CD4-positive, alpha-beta T cell (primary cell): ENCODE measurements at regions not wholly inside any gene's neighbourhood (a gene's known extent, or its start where the extent isn't known, plus 50 kb on each side); places are given as distances from the start of the nearest gene placed in this dataset.

ENCODE experiments used
- ATAC-seq: fragments of 200-7000 bp; cut with Tn5 transposase; one replicate; pipeline ENCODE4 v1.10.0; 2022; ENCODE audit warnings: mild to moderate bottlenecking; ENCODE audit not compliant: poor library complexity
- CTCF ChIA-PET: fragments of 350-600 bp; sonication (Branson Sonifier 250); formaldehyde crosslinking; loops from one replicate; lab custom pipeline; 2021; ENCODE audit warnings: antibody characterized with exemption, inconsistent platforms; lab: Charles Lee
- POLR2A ChIA-PET: fragments of 350-600 bp; sonication (Branson Sonifier 250); formaldehyde crosslinking; loops from one replicate; lab custom pipeline; 2021; ENCODE audit warnings: antibody characterized with exemption, inconsistent platforms; lab: Charles Lee
- DNase-seq, 14 experiments: peaks; one replicate each; pipeline ENCODE4 v3.0.0-alpha.2; 2013 to 2020; ENCODE audit warnings: mixed read lengths in 2 of 14
- H3K27ac ChIP-seq, 2 donors: one replicate each; pipeline versions ENCODE4 v1.5.1 to v1.7.0; 2013; ENCODE audit warnings: low read length in 2 of 2, low read depth in 1 of 2, mild to moderate bottlenecking in 1 of 2
- H3K27me3 ChIP-seq, 2 experiments: 1 replicate in 1 of 2; 2 replicates in 1 of 2; pipeline versions ENCODE4 v1.6.1 to v1.7.0; 2013; ENCODE audit warnings: low read length in 2 of 2, control low read depth in 1 of 2, mild to moderate bottlenecking in 1 of 2, moderate library complexity in 1 of 2; ENCODE audit not compliant: insufficient read depth in 2 of 2, control insufficient read depth in 1 of 2
- H3K36me3 ChIP-seq: one replicate; pipeline ENCODE4 v1.6.1; 2013; ENCODE audit warnings: low read length, control low read depth; ENCODE audit not compliant: insufficient read depth
- H3K4me1 ChIP-seq: one replicate; pipeline ENCODE4 v1.6.1; 2013; ENCODE audit warnings: low read length, control low read depth; ENCODE audit not compliant: insufficient read depth
- H3K4me3 ChIP-seq: one replicate; pipeline ENCODE4 v1.5.1; 2013; ENCODE audit warnings: mild to moderate bottlenecking, low read length, moderate library complexity
- H3K9me3 ChIP-seq, 2 experiments: 1 replicate in 1 of 2; 2 replicates in 1 of 2; pipeline versions ENCODE4 v1.6.1 to v1.7.0; 2013; ENCODE audit warnings: low read length in 2 of 2, mild to moderate bottlenecking in 2 of 2, control low read depth in 1 of 2, moderate library complexity in 1 of 2; ENCODE audit not compliant: control insufficient read depth in 1 of 2, insufficient read depth in 1 of 2
- H3K27ac Mint-ChIP-seq: one replicate; pipeline ENCODE4 v1.8.0; 2020; ENCODE audit warnings: mixed read lengths
- H3K27me3 Mint-ChIP-seq: one replicate; pipeline ENCODE4 v1.8.0; 2021; ENCODE audit warnings: mixed read lengths
- H3K36me3 Mint-ChIP-seq: one replicate; pipeline ENCODE4 v1.8.0; 2021; ENCODE audit warnings: low read depth, mixed read lengths
- H3K4me1 Mint-ChIP-seq: one replicate; pipeline ENCODE4 v1.8.0; 2021; ENCODE audit warnings: low read depth, mixed read lengths
- H3K4me3 Mint-ChIP-seq: one replicate; pipeline ENCODE4 v1.8.0; 2020; ENCODE audit warnings: mild to moderate bottlenecking, mixed read lengths
- H3K9me3 Mint-ChIP-seq: one replicate; pipeline ENCODE4 v1.8.0; 2020; ENCODE audit warnings: mixed read lengths
- CTCF ChIP-seq: fragments of 200-600 bp; IDR thresholded peaks from one replicate; pipeline ENCODE4 v1.8.0; 2022; ENCODE audit warnings: antibody characterized with exemption, mild to moderate bottlenecking
- intact Hi-C, 2 experiments: fragments of 100-400 bp; cut with DNase I in 1 of 2; cut with micrococcal nuclease in 1 of 2; formaldehyde crosslinking; loops; one replicate each; pipeline versions ENCODE4 v1.15.1 to v1.9.0; 2023 to 2025; cut with DNase I, micrococcal nuclease

GRCh38 chr3:176765382-176765900 lies 431.8 kb downstream of the TBL1XR1 start:
- Mint-ChIP-seq H3K27me3 (no peaks in the 10 kb centered on the region), H3K9me3 (peaks cover 17% of the 10 kb centered on the region), H3K4me3 (no peak overlapping the region), H3K36me3 (no peaks in the 10 kb centered on the region), H3K27ac (no peak overlapping the region), H3K4me1 (no peaks in the 10 kb centered on the region)
- Histone ChIP-seq H3K4me1 (no peaks in the 10 kb centered on the region), H3K36me3 (no peaks in the 10 kb centered on the region), H3K27me3 (no peaks in the 10 kb centered on the region), H3K9me3 (no peaks in the 10 kb centered on the region), H3K4me3 (no peak overlapping the region), H3K27ac (no peak overlapping the region)
- intact Hi-C loops = no loop called here
- TF ChIP-seq CTCF = no peak
- no peak for ATAC-seq
- ChIA-PET POLR2A (no interaction called here), CTCF (no interaction called here)
- no peak for DNase-seq

DNA sequence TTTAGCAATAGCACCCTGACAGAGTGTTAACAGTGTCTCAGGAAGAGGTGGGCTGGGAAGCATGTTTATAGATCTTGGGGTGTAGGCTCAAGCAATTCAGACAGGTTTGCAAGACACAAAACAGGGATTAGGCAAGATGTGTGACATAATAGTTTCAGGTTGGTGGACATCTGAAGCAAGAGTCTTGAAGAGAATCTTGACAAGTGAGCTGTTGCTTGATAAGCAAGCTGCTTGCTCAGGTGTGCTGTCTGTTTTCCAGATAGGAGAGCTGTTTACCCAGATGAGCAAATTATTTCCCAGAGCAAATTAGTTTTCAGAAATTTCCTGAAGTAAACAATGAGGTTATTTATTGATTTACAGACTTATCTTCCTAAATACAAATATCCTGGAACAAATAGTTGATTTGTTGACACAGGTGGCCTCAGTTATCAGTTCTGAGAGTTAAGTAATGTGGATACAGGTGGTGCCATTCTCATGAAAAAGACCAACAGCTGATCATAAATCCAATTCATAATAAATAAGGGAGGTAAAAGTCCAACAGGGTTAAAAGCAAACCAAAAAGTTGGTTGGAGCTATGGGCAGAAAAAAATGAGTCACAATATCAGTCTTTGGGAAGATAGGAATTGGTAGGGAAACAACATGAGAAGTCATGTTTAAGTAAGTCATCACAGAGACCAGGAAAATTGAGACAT lies 437.3 kb downstream of the TBL1XR1 start:
- Mint-ChIP-seq H3K36me3 (no peaks in the 10 kb centered on the region), H3K27me3 (no peaks in the 10 kb centered on the region), H3K27ac (no peak overlapping the region), H3K9me3 (peaks cover 3% of the 10 kb centered on the region), H3K4me3 (no peak overlapping the region), H3K4me1 (no peaks in the 10 kb centered on the region)
- POLR2A ChIA-PET = no interaction called here
- no peak overlapping the region for H3K4me3 ChIP-seq
- CTCF ChIA-PET = no interaction called here
- H3K9me3 ChIP-seq = no peaks in the 10 kb centered on the region
- no peak overlapping the region for H3K27ac ChIP-seq
- H3K4me1 ChIP-seq = no peaks in the 10 kb centered on the region
- TF ChIP-seq CTCF = no peak
- intact Hi-C loops = no loop called here
- DNase-seq = no peak
- no peaks in the 10 kb centered on the region for H3K36me3 ChIP-seq
- no peaks in the 10 kb centered on the region for H3K27me3 ChIP-seq
- ATAC-seq = no peak

- Mint-ChIP-seq H3K9me3 (no peaks in the 10 kb centered on the region), H3K4me3 (no peak overlapping the region), H3K36me3 (no peaks in the 10 kb centered on the region), H3K27me3 (no peaks in the 10 kb centered on the region), H3K4me1 (no peaks in the 10 kb centered on the region), H3K27ac (no peak overlapping the region)
- no peak for DNase-seq
- Histone ChIP-seq H3K27ac (no peak overlapping the region), H3K27me3 (no peaks in the 10 kb centered on the region), H3K36me3 (no peaks in the 10 kb centered on the region), H3K4me1 (no peaks in the 10 kb centered on the region), H3K9me3 (no peaks in the 10 kb centered on the region), H3K4me3 (no peak overlapping the region)
- ATAC-seq = no peak
- POLR2A ChIA-PET = no interaction called here
- CTCF ChIA-PET = no interaction called here
- no peak for TF ChIP-seq CTCF
- intact Hi-C loops = no loop called here
These were observed 439.9 kb downstream of the TBL1XR1 start for GRCh38 chr3:176757429-176757828.
